ENCODE measurements at regions not wholly inside any gene's neighbourhood (a gene's known extent, or its start where the extent isn't known, plus 50 kb on each side); places are given as distances from the start of the nearest gene placed in this dataset.

DNA sequence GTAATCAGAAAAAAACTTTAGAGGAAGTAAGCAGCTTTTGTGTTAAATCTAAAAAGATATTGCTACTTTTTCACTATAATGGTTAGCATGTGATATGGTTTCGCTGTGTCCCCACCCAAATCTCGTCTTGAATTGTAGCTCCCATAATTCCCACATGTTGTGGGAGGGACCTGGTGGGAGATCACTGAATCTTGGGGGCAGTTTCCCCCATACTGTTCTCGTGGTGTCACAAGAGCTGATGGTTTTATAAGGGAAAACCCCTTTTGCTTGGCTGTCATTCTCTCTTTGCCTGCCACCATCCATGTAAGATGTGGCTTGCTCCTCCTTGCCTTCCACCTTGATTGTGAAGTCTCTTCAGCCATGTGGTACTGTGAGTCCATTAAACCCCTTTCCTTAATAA lies 117.1 kb downstream of the KCNJ2 start:
- TF ChIP-seq, protein P1, sequence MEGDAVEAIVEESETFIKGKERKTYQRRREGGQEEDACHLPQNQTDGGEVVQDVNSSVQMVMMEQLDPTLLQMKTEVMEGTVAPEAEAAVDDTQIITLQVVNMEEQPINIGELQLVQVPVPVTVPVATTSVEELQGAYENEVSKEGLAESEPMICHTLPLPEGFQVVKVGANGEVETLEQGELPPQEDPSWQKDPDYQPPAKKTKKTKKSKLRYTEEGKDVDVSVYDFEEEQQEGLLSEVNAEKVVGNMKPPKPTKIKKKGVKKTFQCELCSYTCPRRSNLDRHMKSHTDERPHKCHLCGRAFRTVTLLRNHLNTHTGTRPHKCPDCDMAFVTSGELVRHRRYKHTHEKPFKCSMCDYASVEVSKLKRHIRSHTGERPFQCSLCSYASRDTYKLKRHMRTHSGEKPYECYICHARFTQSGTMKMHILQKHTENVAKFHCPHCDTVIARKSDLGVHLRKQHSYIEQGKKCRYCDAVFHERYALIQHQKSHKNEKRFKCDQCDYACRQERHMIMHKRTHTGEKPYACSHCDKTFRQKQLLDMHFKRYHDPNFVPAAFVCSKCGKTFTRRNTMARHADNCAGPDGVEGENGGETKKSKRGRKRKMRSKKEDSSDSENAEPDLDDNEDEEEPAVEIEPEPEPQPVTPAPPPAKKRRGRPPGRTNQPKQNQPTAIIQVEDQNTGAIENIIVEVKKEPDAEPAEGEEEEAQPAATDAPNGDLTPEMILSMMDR (conservative IDR thresholded peaks at IDR 0.05 in 1 of 2, IDR thresholded peaks at IDR 0.05 in 1 of 2; ENCODE audit: extremely low read depth in 1 of 2, insufficient read depth in 1 of 2, low read depth in 1 of 2, low read length in 2 of 2), result no peak
- TF ChIP-seq EZH2 (IDR thresholded peaks at IDR 0.05; ENCODE audit: borderline replicate concordance, low read length), result no peak

Data from mammary epithelial cell (primary cell).